Peyer's patch (tissue), 4 donors: ENCODE measurements at regions not wholly inside any gene's neighbourhood (a gene's known extent, or its start where the extent isn't known, plus 50 kb on each side); places are given as distances from the start of the nearest gene placed in this dataset.
A peak's percentile ranks its signal among the peaks of the same experiment; 100 is the strongest.

ENCODE experiments used
- DNase-seq, 3 donors: peaks; one replicate each; pipeline ENCODE4 v3.0.0-alpha.2; 2017 to 2019
- H3K27ac ChIP-seq, 4 donors: fragments of 200-600 bp; sonication (generic); one replicate each; pipeline ENCODE4 v1.5.1; 2016 to 2019
- H3K27me3 ChIP-seq, 2 donors: fragments of 200-600 bp; sonication (generic); one replicate each; pipeline ENCODE4 v1.5.1; 2019
- H3K36me3 ChIP-seq, 3 donors: fragments of 200-600 bp; sonication (generic); one replicate each; pipeline ENCODE4 v1.5.1; 2016 to 2019
- H3K4me1 ChIP-seq, 4 donors: fragments of 200-600 bp; sonication (generic); one replicate each; pipeline ENCODE4 v1.5.1; 2016 to 2019
- H3K4me3 ChIP-seq, 4 donors: fragments of 200-600 bp; sonication (generic); 1 replicate in 3 of 4; 2 replicates in 1 of 4; pipeline ENCODE4 v1.5.1; 2016 to 2019; ENCODE audit warnings: mild to moderate bottlenecking in 1 of 4
- H3K9me3 ChIP-seq, 4 donors: fragments of 200-600 bp; sonication (generic); one replicate each; pipeline ENCODE4 v1.5.1; 2016 to 2019; ENCODE audit warnings: mild to moderate bottlenecking in 1 of 4
- CTCF ChIP-seq, 6 experiments: fragments of 450-650 bp in 4 of 6; fragments of 200-600 bp in 2 of 6; sonication (generic) in 1 of 6; IDR thresholded peaks; one replicate each; pipeline ENCODE4 v1.5.1; 2017 to 2019; ENCODE audit warnings: antibody characterized with exemption in 6 of 6, mild to moderate bottlenecking in 3 of 6, moderate library complexity in 1 of 6
- POLR2A ChIP-seq, 2 donors: fragments of 450-650 bp; IDR thresholded peaks; one replicate each; pipeline ENCODE4 v1.5.1; 2017; ENCODE audit warnings: antibody characterized with exemption in 2 of 2, mild to moderate bottlenecking in 2 of 2, moderate library complexity in 2 of 2

GRCh38 chr5:124884114-124884513 is 137.7 kb upstream of the ZNF608 start:
- H3K4me1 ChIP-seq = peaks cover 0 to 7% (median 0%) of the 10 kb centered on the region in 4 donors
- no peak overlapping the region for H3K4me3 ChIP-seq
- no peak for DNase-seq
- no peaks in the 10 kb centered on the region for H3K27me3 ChIP-seq
- no peak for TF ChIP-seq POLR2A (IDR thresholded peaks at IDR 0.05)
- no peak for TF ChIP-seq CTCF (IDR thresholded peaks at IDR 0.05)
- no peaks in the 10 kb centered on the region for H3K36me3 ChIP-seq
- H3K27ac ChIP-seq = no peak overlapping the region
- no peaks in the 10 kb centered on the region for H3K9me3 ChIP-seq

GRCh38 chr5:124885490-124885889 is 139.1 kb upstream of the ZNF608 start:
- Histone ChIP-seq H3K27me3 (no peaks in the 10 kb centered on the region), H3K27ac (no peak overlapping the region), H3K4me3 (no peak overlapping the region), H3K9me3 (no peaks in the 10 kb centered on the region), H3K36me3 (no peaks in the 10 kb centered on the region), H3K4me1 (peaks cover 0 to 12% (median 0%) of the 10 kb centered on the region in 4 donors)
- DNase-seq = no peak
- no peak for TF ChIP-seq POLR2A (IDR thresholded peaks at IDR 0.05)

GRCh38 chr5:124887223-124887622 is 140.8 kb upstream of the ZNF608 start:
- H3K36me3 ChIP-seq = no peaks in the 10 kb centered on the region
- TF ChIP-seq POLR2A (IDR thresholded peaks at IDR 0.05) (no peak), CTCF (IDR thresholded peaks at IDR 0.05) (no peak)
- no peak overlapping the region for H3K4me3 ChIP-seq
- no peak overlapping the region for H3K27ac ChIP-seq
- no peak for DNase-seq
- H3K4me1 ChIP-seq = peaks cover 0 to 12% (median 0%) of the 10 kb centered on the region in 4 donors
- no peaks in the 10 kb centered on the region for H3K9me3 ChIP-seq
- no peaks in the 10 kb centered on the region for H3K27me3 ChIP-seq

GRCh38 chr5:124888050-124888506 is 141.6 kb upstream of the ZNF608 start:
- Histone ChIP-seq H3K36me3 (no peaks in the 10 kb centered on the region), H3K27me3 (no peaks in the 10 kb centered on the region), H3K4me3 (peak overlapping the region in 2 of 4 donors; percentile 28 to 31), H3K9me3 (no peaks in the 10 kb centered on the region), H3K4me1 (peaks cover 0 to 12% (median 0%) of the 10 kb centered on the region in 4 donors), H3K27ac (peak overlapping the region in 2 of 4 donors; percentile 21 to 40)
- TF ChIP-seq POLR2A (IDR thresholded peaks at IDR 0.05) = no peak
- peak in 3 of 6 experiments; percentile 6 to 32 (median 19) for TF ChIP-seq CTCF (IDR thresholded peaks at IDR 0.05)
- DNase-seq = no peak

- Histone ChIP-seq H3K27me3 (no peaks in the 10 kb centered on the region), H3K36me3 (no peaks in the 10 kb centered on the region), H3K9me3 (no peaks in the 10 kb centered on the region), H3K4me3 (no peak overlapping the region), H3K4me1 (peaks cover 0 to 12% (median 0%) of the 10 kb centered on the region in 4 donors), H3K27ac (peak overlapping the region in 1 of 4 donors; percentile 40)
- TF ChIP-seq CTCF (IDR thresholded peaks at IDR 0.05) (no peak), POLR2A (IDR thresholded peaks at IDR 0.05) (no peak)
- no peak for DNase-seq
Measured at GRCh38 chr5:124888622-124889485, 142.4 kb upstream of the ZNF608 start.

GRCh38 chr5:124889486-124889825 is 143.0 kb upstream of the ZNF608 start:
- no peak for DNase-seq
- Histone ChIP-seq H3K4me1 (peaks cover 0 to 12% (median 0%) of the 10 kb centered on the region in 4 donors), H3K4me3 (no peak overlapping the region), H3K9me3 (no peaks in the 10 kb centered on the region), H3K36me3 (no peaks in the 10 kb centered on the region), H3K27me3 (no peaks in the 10 kb centered on the region), H3K27ac (no peak overlapping the region)
- TF ChIP-seq POLR2A (IDR thresholded peaks at IDR 0.05) (no peak), CTCF (IDR thresholded peaks at IDR 0.05) (no peak)
